Naive thymus-derived CD4-positive, alpha-beta T cell (primary cell): ENCODE measurements at regions not wholly inside any gene's neighbourhood (a gene's known extent, or its start where the extent isn't known, plus 50 kb on each side); places are given as distances from the start of the nearest gene placed in this dataset.
A peak's percentile ranks its signal among the peaks of the same experiment; 100 is the strongest.
"Not testable (repeated sequence)": the region's sequence is repeated elsewhere in the genome, so short reads cannot be mapped to it uniquely, and the experiment has no call there.

ENCODE experiments used
- ATAC-seq: fragments of 150-1000 bp; cut with Tn5 transposase; 2 replicates; pipeline ENCODE4 v1.10.0; 2021; ENCODE audit warnings: mild to moderate bottlenecking, moderate library complexity
- CTCF ChIA-PET: fragments of 350-600 bp; sonication (Branson Sonifier 250); formaldehyde crosslinking; loops from one replicate; lab custom pipeline; 2021; ENCODE audit warnings: antibody characterized with exemption; lab: Charles Lee
- POLR2A ChIA-PET: fragments of 350-600 bp; sonication (Branson Sonifier 250); formaldehyde crosslinking; loops from one replicate; lab custom pipeline; 2021; ENCODE audit warnings: antibody characterized with exemption, inconsistent platforms; lab: Charles Lee
- DNase-seq, 9 donors: peaks; one replicate each; pipeline versions ENCODE4 v3.0.0 to v3.0.0-alpha.2; 2020 to 2022; ENCODE audit warnings: mixed read lengths in 1 of 9
- H3K27ac ChIP-seq: one replicate; pipeline ENCODE4 v1.7.0; 2013; ENCODE audit warnings: mild to moderate bottlenecking, low read depth, low read length, moderate library complexity
- H3K27me3 ChIP-seq, 2 donors: one replicate each; pipeline ENCODE4 v1.7.0; 2013; ENCODE audit warnings: low read length in 2 of 2, mild to moderate bottlenecking in 2 of 2, moderate library complexity in 2 of 2; ENCODE audit not compliant: control insufficient read depth in 2 of 2, insufficient read depth in 2 of 2
- H3K36me3 ChIP-seq, 3 experiments: 1 replicate in 2 of 3; 2 replicates in 1 of 3; pipeline ENCODE4 v1.7.0; 2013; ENCODE audit warnings: low read length in 3 of 3, mild to moderate bottlenecking in 3 of 3, moderate library complexity in 1 of 3; ENCODE audit not compliant: insufficient read depth in 3 of 3, control insufficient read depth in 2 of 3
- H3K4me1 ChIP-seq, 2 donors: one replicate each; pipeline ENCODE4 v1.7.0; 2013; ENCODE audit warnings: low read length in 2 of 2, mild to moderate bottlenecking in 2 of 2, moderate library complexity in 1 of 2; ENCODE audit not compliant: control insufficient read depth in 2 of 2, insufficient read depth in 2 of 2
- H3K4me3 ChIP-seq: 2 replicates; pipeline ENCODE4 v1.7.0; 2013; ENCODE audit warnings: mild to moderate bottlenecking, low read length
- H3K9me3 ChIP-seq, 3 experiments: 1 replicate in 2 of 3; 2 replicates in 1 of 3; pipeline ENCODE4 v1.7.0; 2013; ENCODE audit warnings: low read length in 3 of 3; ENCODE audit not compliant: control insufficient read depth in 2 of 3
- H3K27ac Mint-ChIP-seq, 9 donors: one replicate each; pipeline ENCODE4 v1.8.0; 2020 to 2022; ENCODE audit warnings: mixed read lengths in 9 of 9, mild to moderate bottlenecking in 8 of 9, moderate library complexity in 5 of 9, inconsistent platforms in 2 of 9
- H3K27me3 Mint-ChIP-seq, 5 donors: one replicate each; pipeline ENCODE4 v1.8.0; 2021 to 2022; ENCODE audit warnings: mixed read lengths in 5 of 5, mild to moderate bottlenecking in 1 of 5
- H3K36me3 Mint-ChIP-seq, 5 donors: one replicate each; pipeline ENCODE4 v1.8.0; 2020 to 2022; ENCODE audit warnings: mixed read lengths in 5 of 5, mild to moderate bottlenecking in 3 of 5, inconsistent platforms in 1 of 5
- H3K4me1 Mint-ChIP-seq, 7 donors: one replicate each; pipeline ENCODE4 v1.8.0; 2020 to 2022; ENCODE audit warnings: mixed read lengths in 7 of 7, mild to moderate bottlenecking in 3 of 7, inconsistent platforms in 1 of 7
- H3K4me3 Mint-ChIP-seq, 10 donors: one replicate each; pipeline ENCODE4 v1.8.0; 2020 to 2022; ENCODE audit warnings: mild to moderate bottlenecking in 10 of 10, mixed read lengths in 10 of 10, moderate library complexity in 6 of 10, inconsistent platforms in 2 of 10
- H3K9me3 Mint-ChIP-seq, 11 donors: one replicate each; pipeline ENCODE4 v1.8.0; 2020 to 2022; ENCODE audit warnings: mixed read lengths in 11 of 11, mild to moderate bottlenecking in 4 of 11, inconsistent platforms in 1 of 11, moderate library complexity in 1 of 11
- intact Hi-C, 2 donors: fragments of 100-400 bp; cut with micrococcal nuclease; formaldehyde crosslinking; loops; one replicate each; pipeline ENCODE4 v1.15.1; 2023

DNA sequence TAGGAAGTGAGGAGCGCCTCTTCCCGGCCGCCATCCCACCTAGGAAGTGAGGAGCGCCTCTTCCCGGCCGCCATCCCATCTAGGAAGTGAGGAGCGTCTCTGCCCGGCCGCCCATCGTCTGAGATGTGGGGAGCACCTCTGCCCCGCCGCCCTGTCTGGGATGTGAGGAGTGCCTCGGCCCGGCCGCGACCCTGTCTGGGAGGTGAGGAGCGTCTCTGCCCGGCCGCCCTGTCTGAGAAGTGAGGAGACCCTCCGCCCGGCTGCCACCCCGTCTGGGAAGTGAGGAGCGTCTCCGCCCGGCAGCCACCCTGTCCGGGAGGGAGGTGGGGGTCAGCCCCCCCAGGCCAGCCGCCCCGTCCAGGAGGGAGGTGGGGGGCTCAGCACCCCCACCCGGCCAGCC lies 814.4 kb downstream of the GATA3 start:
- H3K9me3 Mint-ChIP-seq, H3K27ac Mint-ChIP-seq, H3K4me3 ChIP-seq, CTCF ChIA-PET, H3K36me3 Mint-ChIP-seq, H3K27me3 Mint-ChIP-seq, H3K4me3 Mint-ChIP-seq, ATAC-seq, H3K4me1 ChIP-seq, DNase-seq, H3K9me3 ChIP-seq, H3K27me3 ChIP-seq, intact Hi-C loops, H3K36me3 ChIP-seq, POLR2A ChIA-PET, H3K27ac ChIP-seq, H3K4me1 Mint-ChIP-seq: not testable (repeated sequence)

- ChIA-PET CTCF (interaction anchor here (0.6 kb wide), 1 partner anchor 1023 kb away, joined by 3 read pairs; no protein-coding TSS in a partner anchor), POLR2A (no interaction called here)
- Histone ChIP-seq H3K4me3 (no peak overlapping the region), H3K27ac (no peak overlapping the region), H3K36me3 (no peaks in the 10 kb centered on the region), H3K9me3 (no peaks in the 10 kb centered on the region), H3K27me3 (no peaks in the 10 kb centered on the region), H3K4me1 (no peaks in the 10 kb centered on the region)
- Mint-ChIP-seq H3K27me3 (peaks cover 0 to 8% (median 0%) of the 10 kb centered on the region in 5 donors), H3K4me1 (peaks cover 0 to 4% (median 0%) of the 10 kb centered on the region in 7 donors), H3K9me3 (no peaks in the 10 kb centered on the region), H3K27ac (no peak overlapping the region), H3K36me3 (peaks cover 0 to 3% (median 0%) of the 10 kb centered on the region in 5 donors), H3K4me3 (no peak overlapping the region)
- DNase-seq = no peak
- ATAC-seq = no peak
- intact Hi-C loops = no loop called here
These were observed 818.8 kb downstream of the GATA3 start for GRCh38 chr10:8873310-8873709.

- H3K9me3 Mint-ChIP-seq = no peaks in the 10 kb centered on the region
These were observed 819.8 kb downstream of the GATA3 start for GRCh38 chr10:8874268-8874667.

GRCh38 chr10:8874972-8875371 lies 820.5 kb downstream of the GATA3 start:
- peaks cover 0 to 3% (median 0%) of the 10 kb centered on the region in 5 donors for H3K36me3 Mint-ChIP-seq
- Histone ChIP-seq H3K27me3 (no peaks in the 10 kb centered on the region), H3K4me3 (no peak overlapping the region), H3K9me3 (no peaks in the 10 kb centered on the region), H3K4me1 (no peaks in the 10 kb centered on the region), H3K27ac (no peak overlapping the region), H3K36me3 (no peaks in the 10 kb centered on the region)
- DNase-seq = no peak
- H3K27me3 Mint-ChIP-seq = peaks cover 0 to 8% (median 0%) of the 10 kb centered on the region in 5 donors
- no peaks in the 10 kb centered on the region for H3K9me3 Mint-ChIP-seq
- no peak overlapping the region for H3K4me3 Mint-ChIP-seq
- intact Hi-C loops = no loop called here
- H3K27ac Mint-ChIP-seq = no peak overlapping the region
- ChIA-PET POLR2A (no interaction called here), CTCF (no interaction called here)
- no peak for ATAC-seq
- H3K4me1 Mint-ChIP-seq = peaks cover 0 to 4% (median 0%) of the 10 kb centered on the region in 7 donors

More at GRCh38 chr10:8874268-8874667, 819.8 kb downstream of the GATA3 start:
- ATAC-seq (no peak), DNase-seq (no peak)
- Histone ChIP-seq H3K9me3 (no peaks in the 10 kb centered on the region), H3K4me1 (no peaks in the 10 kb centered on the region), H3K27me3 (no peaks in the 10 kb centered on the region), H3K36me3 (no peaks in the 10 kb centered on the region), H3K4me3 (no peak overlapping the region), H3K27ac (no peak overlapping the region)
- no peak overlapping the region for H3K4me3 Mint-ChIP-seq
- CTCF ChIA-PET = no interaction called here
- intact Hi-C loops = no loop called here
- peaks cover 0 to 3% (median 0%) of the 10 kb centered on the region in 5 donors for H3K36me3 Mint-ChIP-seq
- H3K27ac Mint-ChIP-seq = no peak overlapping the region
- POLR2A ChIA-PET = no interaction called here
- peaks cover 0 to 8% (median 0%) of the 10 kb centered on the region in 5 donors for H3K27me3 Mint-ChIP-seq
- H3K4me1 Mint-ChIP-seq = peaks cover 0 to 4% (median 0%) of the 10 kb centered on the region in 7 donors

DNA sequence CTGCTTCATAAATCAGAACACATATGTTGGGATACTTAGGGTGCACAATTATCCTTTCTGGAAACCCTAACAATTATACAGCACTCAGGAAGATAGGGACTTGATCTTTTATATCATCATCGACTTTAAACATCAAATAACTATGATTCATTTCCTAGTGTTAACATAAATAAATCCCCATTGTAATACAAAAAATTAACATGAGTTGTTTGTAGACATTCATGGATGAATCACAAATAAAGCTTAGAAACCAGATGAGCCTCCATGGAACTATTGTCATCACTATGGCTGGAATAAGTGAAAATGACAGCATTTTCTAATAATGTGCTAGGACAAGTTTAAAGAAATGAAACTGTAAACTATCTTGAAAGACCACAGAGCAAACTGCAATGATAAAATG lies 821.7 kb downstream of the GATA3 start:
- peaks cover 0 to 8% (median 0%) of the 10 kb centered on the region in 5 donors for H3K27me3 Mint-ChIP-seq
- peaks cover 0 to 4% (median 0%) of the 10 kb centered on the region in 7 donors for H3K4me1 Mint-ChIP-seq
- no peak overlapping the region for H3K4me3 ChIP-seq
- peaks cover 0 to 3% (median 0%) of the 10 kb centered on the region in 5 donors for H3K36me3 Mint-ChIP-seq
- H3K27me3 ChIP-seq = no peaks in the 10 kb centered on the region
- H3K4me1 ChIP-seq = no peaks in the 10 kb centered on the region
- H3K27ac Mint-ChIP-seq = no peak overlapping the region
- CTCF ChIA-PET = no interaction called here
- ATAC-seq (no peak), DNase-seq (no peak)
- H3K4me3 Mint-ChIP-seq = no peak overlapping the region
- POLR2A ChIA-PET = no interaction called here
- H3K27ac ChIP-seq = no peak overlapping the region
- no peaks in the 10 kb centered on the region for H3K9me3 ChIP-seq
- intact Hi-C loops = no loop called here
- no peaks in the 10 kb centered on the region for H3K36me3 ChIP-seq
- no peaks in the 10 kb centered on the region for H3K9me3 Mint-ChIP-seq

DNA sequence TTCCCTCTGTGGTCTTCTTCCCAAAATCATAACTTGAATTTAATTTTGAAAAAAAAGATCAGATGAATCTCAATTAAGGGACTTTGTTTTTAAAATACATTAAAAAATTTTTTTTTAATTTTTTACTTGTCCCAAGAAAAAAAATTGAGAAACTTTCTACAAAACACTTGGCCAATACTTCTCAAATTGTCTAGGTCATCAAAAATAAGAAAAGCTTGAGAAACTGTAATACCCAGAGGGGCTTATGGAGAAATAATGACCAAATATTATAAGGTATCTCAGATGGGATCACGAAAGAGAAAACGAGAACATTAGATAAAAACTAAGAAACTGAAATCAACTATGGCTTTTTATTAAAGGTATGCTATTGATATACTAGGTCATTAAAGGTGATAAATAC lies 835.0 kb downstream of the GATA3 start:
- H3K4me3 Mint-ChIP-seq = no peak overlapping the region
- peaks cover 0 to 32% (median 15%) of the 10 kb centered on the region in 7 donors for H3K4me1 Mint-ChIP-seq
- H3K27me3 Mint-ChIP-seq = peaks cover 0 to 11% (median 0%) of the 10 kb centered on the region in 5 donors
- Histone ChIP-seq H3K27ac (no peak overlapping the region), H3K9me3 (no peaks in the 10 kb centered on the region), H3K4me3 (no peak overlapping the region), H3K27me3 (no peaks in the 10 kb centered on the region), H3K36me3 (no peaks in the 10 kb centered on the region), H3K4me1 (no peaks in the 10 kb centered on the region)
- H3K27ac Mint-ChIP-seq = no peak overlapping the region
- H3K36me3 Mint-ChIP-seq = no peaks in the 10 kb centered on the region
- no peak for DNase-seq
- ATAC-seq = no peak
- H3K9me3 Mint-ChIP-seq = no peaks in the 10 kb centered on the region
- POLR2A ChIA-PET = no interaction called here
- intact Hi-C loops = no loop called here
- CTCF ChIA-PET = no interaction called here

GRCh38 chr10:8893102-8893501 lies 838.6 kb downstream of the GATA3 start:
- Mint-ChIP-seq H3K27ac (peak overlapping the region in 1 of 9 donors; percentile 30), H3K4me1 (peaks cover 0 to 32% (median 15%) of the 10 kb centered on the region in 7 donors), H3K36me3 (no peaks in the 10 kb centered on the region), H3K9me3 (peaks cover 0 to 1% (median 0%) of the 10 kb centered on the region in 11 donors), H3K27me3 (peaks cover 0 to 4% (median 0%) of the 10 kb centered on the region in 5 donors), H3K4me3 (no peak overlapping the region)
- no peaks in the 10 kb centered on the region for H3K9me3 ChIP-seq
- H3K27me3 ChIP-seq = no peaks in the 10 kb centered on the region
- ATAC-seq (no peak), DNase-seq (peak in 3 of 9 donors; percentile 1 to 8 (median 1))
- no peaks in the 10 kb centered on the region for H3K36me3 ChIP-seq
- ChIA-PET POLR2A (interaction anchor here (0.8 kb wide), 1 partner anchor 40 kb away, joined by 3 read pairs; no protein-coding TSS in a partner anchor), CTCF (no interaction called here)
- no peaks in the 10 kb centered on the region for H3K4me1 ChIP-seq
- no peak overlapping the region for H3K4me3 ChIP-seq
- H3K27ac ChIP-seq = no peak overlapping the region
- intact Hi-C loops = no loop called here
